A549 (cell line): ENCODE measurements at regions not wholly inside any gene's neighbourhood (a gene's known extent, or its start where the extent isn't known, plus 50 kb on each side); places are given as distances from the start of the nearest gene placed in this dataset.

ENCODE experiments used
- ATAC-seq, 2 experiments: fragments of 200-7000 bp in 1 of 2; fragments of >200 bp in 1 of 2; cut with Nextera tagmentation in 1 of 2; cut with Tn5 transposase in 1 of 2; 3 replicates each; pipeline versions ENCODE4 v1.8.0 to v1.9.1; 2018 to 2020; ENCODE audit warnings: mild to moderate bottlenecking in 1 of 2, moderate library complexity in 1 of 2
- CTCF ChIA-PET: fragments of 300-600 bp; sonication (Branson Sonifier 250); formaldehyde crosslinking; extraction: SDS; loops from one replicate; lab custom pipeline; 2021; ENCODE audit warnings: antibody characterized with exemption, inconsistent platforms; lab: Yijun Ruan, JAX
- POLR2A ChIA-PET: fragments of 350-600 bp; formaldehyde crosslinking; extraction: SDS; loops from one replicate; lab custom pipeline; 2021; ENCODE audit warnings: antibody characterized with exemption, inconsistent platforms; lab: Yijun Ruan, JAX
- DNase-seq, 2 experiments: peaks; one replicate each; pipeline versions ENCODE4 v3.0.0 to v3.0.0-alpha.2; 2011 to 2016; ENCODE audit warnings: low read depth in 1 of 2, low spot score in 1 of 2
- FAIRE-seq: peaks from 2 replicates; lab custom pipeline; 2011; peaks lifted over from hg19 to GRCh38; lab: Jason Lieb, UNC
- H3K27ac ChIP-seq, 2 experiments: fragments of >200 bp; sonication (Bioruptor Twin); formaldehyde crosslinking; 3 replicates each; pipeline ENCODE4 v1.5.1; 2016 to 2017
- H3K4me1 ChIP-seq: fragments of >200 bp; sonication (Bioruptor Twin); formaldehyde crosslinking; 3 replicates; pipeline ENCODE4 v1.6.1; 2016
- H3K4me2 ChIP-seq: fragments of >200 bp; sonication (Bioruptor Twin); formaldehyde crosslinking; 3 replicates; pipeline ENCODE4 v1.6.1; 2016
- H3K4me3 ChIP-seq: fragments of >200 bp; sonication (Bioruptor Twin); formaldehyde crosslinking; 3 replicates; pipeline ENCODE4 v1.5.1; 2016
- H3K9me3 ChIP-seq: fragments of >200 bp; sonication (Bioruptor Twin); formaldehyde crosslinking; 3 replicates; pipeline ENCODE4 v1.6.1; 2016
- BCL3 ChIP-seq: fragments of >200 bp; sonication (Bioruptor Twin); formaldehyde crosslinking; IDR thresholded peaks from 3 replicates; pipeline ENCODE4 v1.6.1; 2016
- CBX2 ChIP-seq: fragments of 200-600 bp; sonication (generic); IDR thresholded peaks from 2 replicates; pipeline ENCODE4 v1.6.1; 2016; ENCODE audit warnings: low read depth, mild to moderate bottlenecking, borderline replicate concordance
- CBX8 ChIP-seq: fragments of 200-600 bp; sonication (generic); IDR thresholded peaks from 2 replicates; pipeline ENCODE4 v1.6.1; 2016
- EP300 ChIP-seq, 2 experiments: fragments of >200 bp; sonication (Bioruptor Twin); formaldehyde crosslinking; IDR thresholded peaks; 2 replicates in 1 of 2; 3 replicates in 1 of 2; pipeline ENCODE4 v1.6.1; 2016 to 2017
- ESRRA ChIP-seq: fragments of 150-350 bp; IDR thresholded peaks from 2 replicates; pipeline ENCODE4 v1.6.1; 2014; ENCODE audit warnings: mild to moderate bottlenecking, low read length, borderline replicate concordance
- FOXS1 ChIP-seq: fragments of 250-450 bp; sonication (Bioruptor Pico); IDR thresholded peaks from 2 replicates; pipeline ENCODE4 v1.5.0; 2020; ENCODE audit warnings: mild to moderate bottlenecking, moderate library complexity
- GATA3 ChIP-seq: IDR thresholded peaks from 2 replicates; pipeline ENCODE4 v1.6.1; 2012; ENCODE audit warnings: borderline replicate concordance
- HMGXB4 ChIP-seq: fragments of 250-450 bp; sonication (Bioruptor Pico); IDR thresholded peaks from 2 replicates; pipeline ENCODE4 v1.5.0; 2021; ENCODE audit warnings: mild to moderate bottlenecking, moderate library complexity, borderline replicate concordance
- MAFK ChIP-seq: fragments of 450-650 bp; IDR thresholded peaks from 2 replicates; pipeline ENCODE4 v1.6.1; 2014; ENCODE audit not compliant: partially characterized antibody
- NPAS2 ChIP-seq: fragments of 250-450 bp; sonication (Bioruptor Pico); IDR thresholded peaks from 2 replicates; pipeline ENCODE4 v1.8.0; 2022; ENCODE audit warnings: mild to moderate bottlenecking, moderate library complexity, borderline replicate concordance
- PBX3 ChIP-seq: IDR thresholded peaks from 2 replicates; pipeline ENCODE4 v1.6.1; 2012
- POLR2AphosphoS2 ChIP-seq: conservative IDR thresholded peaks from 2 replicates; pipeline ENCODE4 v1.6.1; 2012; ENCODE audit warnings: low read length, improper control_type of control experiment, inconsistent platforms
- RARB ChIP-seq: fragments of 250-450 bp; sonication (Bioruptor Pico); IDR thresholded peaks from 2 replicates; pipeline ENCODE4 v1.8.0; 2021; ENCODE audit warnings: mild to moderate bottlenecking, moderate library complexity
- REST ChIP-seq: fragments of 200-600 bp; sonication (generic); IDR thresholded peaks from 2 replicates; pipeline ENCODE4 v1.6.1; 2016; ENCODE audit warnings: antibody characterized with exemption, mild to moderate bottlenecking, moderate library complexity
- RFX5 ChIP-seq: fragments of 450-650 bp; IDR thresholded peaks from 2 replicates; pipeline ENCODE4 v1.7.1; 2014; ENCODE audit warnings: antibody characterized with exemption, mild to moderate bottlenecking, moderate library complexity
- RNF2 ChIP-seq: fragments of 200-600 bp; sonication (generic); IDR thresholded peaks from 2 replicates; pipeline ENCODE4 v1.6.1; 2016; ENCODE audit warnings: low read depth, mild to moderate bottlenecking, antibody characterized with exemption, moderate library complexity, borderline replicate concordance
- TP53 ChIP-seq: fragments of 250-450 bp; sonication (Bioruptor Pico); IDR thresholded peaks from 2 replicates; pipeline ENCODE4 v1.5.0; 2021; ENCODE audit warnings: mild to moderate bottlenecking, moderate library complexity
- USF2 ChIP-seq: fragments of 450-650 bp; IDR thresholded peaks from 2 replicates; pipeline ENCODE4 v1.6.1; 2014; ENCODE audit warnings: antibody characterized with exemption
- ZSCAN20 ChIP-seq: fragments of 250-450 bp; sonication (Bioruptor Pico); IDR thresholded peaks from 2 replicates; pipeline ENCODE4 v1.8.0; 2022; ENCODE audit warnings: mild to moderate bottlenecking, moderate library complexity
- WGBS: methylation state at CpG from one replicate; pipeline ENCODE4 v1.1.6; 2017; ENCODE audit errors: missing lambda C conversion rate; 5-methylcytosine and 5-hydroxymethylcytosine counted together

- POLR2A ChIA-PET = no interaction called here
Observed at GRCh38 chr21:38691631-38692030, 114.1 kb upstream of the ETS2 start.

GRCh38 chr21:38696579-38696978, 109.2 kb upstream of the ETS2 start:
- Histone ChIP-seq H3K4me3 (no peak overlapping the region), H3K4me1 (no peaks in the 10 kb centered on the region), H3K4me2 (no peak overlapping the region), H3K27ac (no peak overlapping the region), H3K9me3 (no peaks in the 10 kb centered on the region)
- TF ChIP-seq TP53 (CRISPR knock-in tag) (no peak), EP300 (IDR thresholded peaks at IDR 0.05) (no peak), RNF2 (no peak), ZSCAN20 (CRISPR knock-in tag) (no peak), NPAS2 (CRISPR knock-in tag) (no peak), ESRRA (no peak), USF2 (no peak), PBX3 (no peak), POLR2AphosphoS2 (no peak), HMGXB4 (CRISPR knock-in tag) (no peak), FOXS1 (CRISPR knock-in tag) (no peak), REST (no peak), GATA3 (no peak), MAFK (no peak), RFX5 (no peak), BCL3 (no peak), CBX8 (no peak), CBX2 (no peak)
- DNase-seq (no peak), FAIRE-seq (no peak), ATAC-seq (no peak)
- POLR2A ChIA-PET = no interaction called here
- 13% methylated on average over 3 of the region's 3 CpGs for WGBS
- CTCF ChIA-PET = interaction anchor here (1.1 kb wide), 1 partner anchor 15 kb away, joined by 6 read pairs; no protein-coding TSS in a partner anchor

More at GRCh38 chr21:38691631-38692030, 114.1 kb upstream of the ETS2 start:
- DNase-seq = no peak
- CTCF ChIA-PET = interaction anchor here (0.9 to 1.5 kb wide), 3 partner anchors 9 to 20 kb away, joined by 3 to 4 read pairs (median 4); no protein-coding TSS in a partner anchor
- FAIRE-seq = no peak
- Histone ChIP-seq H3K4me1 (no peaks in the 10 kb centered on the region), H3K4me2 (no peak overlapping the region), H3K27ac (no peak overlapping the region), H3K4me3 (no peak overlapping the region), H3K9me3 (no peaks in the 10 kb centered on the region; the same call in 2 of the 3 replicates)
- TF ChIP-seq NPAS2 (CRISPR knock-in tag) (no peak), RARB (CRISPR knock-in tag) (no peak)
- no peak for ATAC-seq
